GM23338 (cell line): ENCODE measurements at regions not wholly inside any gene's neighbourhood (a gene's known extent, or its start where the extent isn't known, plus 50 kb on each side); places are given as distances from the start of the nearest gene placed in this dataset.

Source experiments
- ATAC-seq: fragments of 200-7000 bp; cut with Tn5 transposase; 3 replicates; pipeline ENCODE4 v1.9.1; 2020
- DNase-seq: peaks from one replicate; pipeline ENCODE4 v3.0.0-alpha.2; 2015; ENCODE audit warnings: low spot score
- H2AFZ ChIP-seq: fragments of 200-600 bp; sonication (generic); 2 replicates; pipeline ENCODE4 v1.8.0; 2016; ENCODE audit warnings: antibody characterized with exemption, mild to moderate bottlenecking, moderate library complexity
- H3F3A ChIP-seq: fragments of 200-600 bp; sonication (generic); replicated peaks from 2 replicates; pipeline ENCODE4 v1.8.0; 2017; ENCODE audit warnings: antibody characterized with exemption, mixed run types, low read depth
- H3K27ac ChIP-seq: fragments of 200-600 bp; sonication (generic); 2 replicates; pipeline ENCODE4 v1.6.1; 2016; ENCODE audit warnings: low read depth
- H3K27me3 ChIP-seq: fragments of 200-600 bp; sonication (generic); 2 replicates; pipeline ENCODE4 v1.8.0; 2016; ENCODE audit warnings: mild to moderate bottlenecking, mixed run types, moderate library complexity; ENCODE audit not compliant: insufficient read depth
- H3K36me3 ChIP-seq: fragments of 200-600 bp; sonication (generic); 2 replicates; pipeline ENCODE4 v1.8.0; 2016; ENCODE audit warnings: mild to moderate bottlenecking; ENCODE audit not compliant: insufficient read depth
- H3K4me1 ChIP-seq: fragments of 200-600 bp; sonication (generic); 2 replicates; pipeline ENCODE4 v1.8.0; 2016; ENCODE audit warnings: mild to moderate bottlenecking, moderate library complexity; ENCODE audit not compliant: insufficient read depth
- H3K4me2 ChIP-seq: fragments of 200-600 bp; sonication (generic); 2 replicates; pipeline ENCODE4 v1.7.1; 2017; ENCODE audit warnings: mixed run types
- H3K4me3 ChIP-seq: fragments of 200-600 bp; sonication (generic); 2 replicates; pipeline ENCODE4 v1.6.1; 2016; ENCODE audit warnings: mixed run types
- H3K79me2 ChIP-seq: fragments of 200-600 bp; sonication (generic); replicated peaks from 2 replicates; pipeline ENCODE4 v1.8.0; 2017; ENCODE audit warnings: mild to moderate bottlenecking; ENCODE audit not compliant: insufficient read depth
- H3K9me2 ChIP-seq: fragments of 200-600 bp; sonication (generic); 2 replicates; pipeline ENCODE4 v1.8.0; 2017; ENCODE audit not compliant: insufficient read depth
- H4K20me1 ChIP-seq: fragments of 200-600 bp; sonication (generic); replicated peaks from 2 replicates; pipeline ENCODE4 v1.8.0; 2017; ENCODE audit warnings: mild to moderate bottlenecking; ENCODE audit not compliant: insufficient read depth
- H3K27ac Mint-ChIP-seq: 2 replicates; pipeline ENCODE4 v1.8.0; 2020; ENCODE audit warnings: inconsistent platforms, mild to moderate bottlenecking, moderate library complexity, mixed read lengths
- H3K27me3 Mint-ChIP-seq: 3 replicates; pipeline ENCODE4 v1.8.0; 2022; ENCODE audit warnings: low read depth, mild to moderate bottlenecking, moderate library complexity, mixed read lengths, inconsistent platforms; ENCODE audit not compliant: insufficient read depth, poor library complexity
- H3K36me3 Mint-ChIP-seq: 3 replicates; pipeline ENCODE4 v1.8.0; 2021; ENCODE audit warnings: low read depth, mild to moderate bottlenecking, inconsistent platforms, moderate library complexity, mixed read lengths
- H3K4me1 Mint-ChIP-seq: 3 replicates; pipeline ENCODE4 v1.8.0; 2020; ENCODE audit warnings: mild to moderate bottlenecking, inconsistent platforms, mixed read lengths
- H3K4me3 Mint-ChIP-seq: 3 replicates; pipeline ENCODE4 v1.8.0; 2021; ENCODE audit warnings: moderate library complexity, mild to moderate bottlenecking, inconsistent platforms, mixed read lengths
- H3K9me3 Mint-ChIP-seq: 3 replicates; pipeline ENCODE4 v1.8.0; 2020; ENCODE audit warnings: moderate library complexity, mild to moderate bottlenecking, inconsistent platforms, mixed read lengths
- CREB1 ChIP-seq: fragments of 250-450 bp; sonication (Bioruptor Pico); IDR thresholded peaks from 2 replicates; pipeline ENCODE4 v1.5.0; 2020; ENCODE audit warnings: low read depth, mild to moderate bottlenecking, moderate library complexity
- CTCF ChIP-seq, 2 experiments: fragments of 200-600 bp in 1 of 2; sonication (generic) in 1 of 2; conservative IDR thresholded peaks; 2 replicates each; pipeline versions ENCODE4 v1.5.1 to v1.6.1; 2016 to 2017; ENCODE audit warnings: antibody characterized with exemption in 2 of 2, low read depth in 2 of 2, mild to moderate bottlenecking in 2 of 2, moderate library complexity in 1 of 2
- EZH2 ChIP-seq: fragments of 200-600 bp; sonication (generic); IDR thresholded peaks from one replicate; pipeline ENCODE4 v1.8.0; 2017; ENCODE audit warnings: antibody characterized with exemption, mild to moderate bottlenecking, low read depth; ENCODE audit not compliant: unreplicated experiment
- JUNB ChIP-seq: IDR thresholded peaks from one replicate; pipeline ENCODE4 v1.6.1; 2016; ENCODE audit warnings: antibody characterized with exemption; ENCODE audit not compliant: unreplicated experiment
- NANOG ChIP-seq: IDR thresholded peaks from 2 replicates; pipeline ENCODE4 v1.6.1; 2016; ENCODE audit warnings: antibody characterized with exemption, borderline replicate concordance
- POLR2AphosphoS5 ChIP-seq: IDR thresholded peaks from 2 replicates; pipeline ENCODE4 v1.6.1; 2016; ENCODE audit warnings: antibody characterized with exemption, low read depth
- REST ChIP-seq: IDR thresholded peaks from one replicate; pipeline ENCODE4 v1.6.1; 2018; ENCODE audit warnings: antibody characterized with exemption; ENCODE audit not compliant: unreplicated experiment
- STAT1 ChIP-seq: IDR thresholded peaks from one replicate; pipeline ENCODE4 v1.6.1; 2016; ENCODE audit warnings: antibody characterized with exemption; ENCODE audit not compliant: unreplicated experiment
- ZNF114 ChIP-seq: fragments of 250-450 bp; sonication (Bioruptor Pico); IDR thresholded peaks from 2 replicates; pipeline ENCODE4 v1.5.0; 2020; ENCODE audit warnings: mild to moderate bottlenecking, moderate library complexity
- ZNF331 ChIP-seq: fragments of 250-450 bp; sonication (Bioruptor Pico); IDR thresholded peaks from 2 replicates; pipeline ENCODE4 v1.5.0; 2020; ENCODE audit warnings: low read depth, mild to moderate bottlenecking, moderate library complexity
- TF ChIP-seq, protein P1 (sequence below): IDR thresholded peaks from 2 replicates; pipeline ENCODE4 v1.6.1; 2016; ENCODE audit warnings: antibody characterized with exemption

- TF ChIP-seq REST = no peak
- no peak for TF ChIP-seq JUNB
Measured at GRCh38 chr4:148999924-149000323, 557.7 kb upstream of the NR3C2 start (continued).

DNA sequence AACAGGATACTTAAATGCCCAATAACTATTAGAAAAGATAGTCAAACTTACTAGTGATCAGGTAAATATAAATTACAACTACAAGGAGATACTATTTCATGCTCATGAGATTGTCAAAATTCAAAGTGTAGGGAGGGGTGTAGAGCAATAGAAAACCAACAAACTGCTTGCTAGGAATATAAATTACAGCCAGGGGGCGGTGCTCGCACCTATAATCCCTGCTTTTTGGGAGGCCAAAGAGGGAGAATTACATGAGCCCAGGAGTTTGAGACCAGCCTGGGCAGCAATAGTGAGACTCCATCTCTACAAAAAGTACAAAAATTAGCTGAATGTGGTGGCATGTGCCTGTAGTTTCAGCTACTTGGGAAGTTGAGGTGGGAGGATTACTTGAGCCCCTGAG is 556.5 kb upstream of the NR3C2 start:
- Mint-ChIP-seq H3K9me3 (no peaks in the 10 kb centered on the region), H3K27me3 (no peaks in the 10 kb centered on the region), H3K4me3 (no peak overlapping the region), H3K27ac (no peak overlapping the region), H3K4me1 (peaks cover 3% of the 10 kb centered on the region; the same call in 1 of the 3 replicates), H3K36me3 (no peaks in the 10 kb centered on the region)
- Histone ChIP-seq H4K20me1 (no peaks in the 10 kb centered on the region), H3K27me3 (no peaks in the 10 kb centered on the region), H3K9me2 (no peaks in the 10 kb centered on the region), H2AFZ (no peak overlapping the region), H3K4me1 (0 out of 2 replicates have a peak, but pooled peaks cover 3% of the 10 kb centered on the region), H3K4me3 (no peak overlapping the region), H3K79me2 (no peaks in the 10 kb centered on the region), H3K27ac (no peak overlapping the region), H3K36me3 (no peaks in the 10 kb centered on the region), H3F3A (no peaks in the 10 kb centered on the region), H3K4me2 (no peak overlapping the region)
- TF ChIP-seq CTCF (conservative IDR thresholded peaks at IDR 0.05; ENCODE audit: low read depth in 2 of 2) (peak; percentile 74 to 80), POLR2AphosphoS5 (no peak)
- ATAC-seq (peak; percentile 81), DNase-seq (peak; percentile 75)

GRCh38 chr4:148986951-148987350 is 544.7 kb upstream of the NR3C2 start:
- Histone ChIP-seq H3K4me1 (no peaks in the 10 kb centered on the region), H3K9me2 (peaks cover 16% of the 10 kb centered on the region; the same call in 1 of the 2 replicates), H4K20me1 (no peaks in the 10 kb centered on the region), H3F3A (no peaks in the 10 kb centered on the region), H3K27me3 (no peaks in the 10 kb centered on the region), H3K79me2 (no peaks in the 10 kb centered on the region), H3K36me3 (no peaks in the 10 kb centered on the region), H2AFZ (no peak overlapping the region), H3K27ac (no peak overlapping the region), H3K4me3 (no peak overlapping the region), H3K4me2 (no peak overlapping the region)
- no peak overlapping the region for H3K27ac Mint-ChIP-seq
- DNase-seq (no peak), ATAC-seq (no peak)
- H3K36me3 Mint-ChIP-seq = no peaks in the 10 kb centered on the region
- no peaks in the 10 kb centered on the region; the same call in 2 of the 3 replicates for H3K9me3 Mint-ChIP-seq
- H3K27me3 Mint-ChIP-seq = no peaks in the 10 kb centered on the region
- H3K4me3 Mint-ChIP-seq = no peak overlapping the region
- H3K4me1 Mint-ChIP-seq = no peaks in the 10 kb centered on the region
- TF ChIP-seq EZH2 = no peak
- no peak for TF ChIP-seq CREB1 (CRISPR knock-in tag)
- TF ChIP-seq STAT1 = no peak
- no peak for TF ChIP-seq REST
- TF ChIP-seq, protein P1, sequence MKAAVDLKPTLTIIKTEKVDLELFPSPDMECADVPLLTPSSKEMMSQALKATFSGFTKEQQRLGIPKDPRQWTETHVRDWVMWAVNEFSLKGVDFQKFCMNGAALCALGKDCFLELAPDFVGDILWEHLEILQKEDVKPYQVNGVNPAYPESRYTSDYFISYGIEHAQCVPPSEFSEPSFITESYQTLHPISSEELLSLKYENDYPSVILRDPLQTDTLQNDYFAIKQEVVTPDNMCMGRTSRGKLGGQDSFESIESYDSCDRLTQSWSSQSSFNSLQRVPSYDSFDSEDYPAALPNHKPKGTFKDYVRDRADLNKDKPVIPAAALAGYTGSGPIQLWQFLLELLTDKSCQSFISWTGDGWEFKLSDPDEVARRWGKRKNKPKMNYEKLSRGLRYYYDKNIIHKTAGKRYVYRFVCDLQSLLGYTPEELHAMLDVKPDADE = no peak
- no peak for TF ChIP-seq ZNF114 (CRISPR knock-in tag)
- TF ChIP-seq ZNF331 (CRISPR knock-in tag) = no peak
- TF ChIP-seq NANOG = no peak
- no peak for TF ChIP-seq JUNB
- TF ChIP-seq CTCF (conservative IDR thresholded peaks at IDR 0.05; ENCODE audit: low read depth in 2 of 2) = no peak
